IMR-90 (cell line): ENCODE measurements at regions not wholly inside any gene's neighbourhood (a gene's known extent, or its start where the extent isn't known, plus 50 kb on each side); places are given as distances from the start of the nearest gene placed in this dataset.

Experiments used
- ATAC-seq: fragments of 200-7000 bp; cut with Tn5 transposase; 2 replicates; pipeline ENCODE4 v1.9.1; 2020; ENCODE audit warnings: low read depth, mild to moderate bottlenecking, moderate library complexity
- BruUV-seq: library from RNA; stranded (reverse); fragments of 400-500 nt; replicated peaks from 2 replicates; lab custom pipeline; 2021; lab: Mats Ljungman, UMichigan
- CTCF ChIA-PET: fragments of 300-600 bp; formaldehyde crosslinking; extraction: SDS; loops from one replicate; lab custom pipeline; 2021; ENCODE audit warnings: antibody characterized with exemption; lab: Yijun Ruan, JAX
- POLR2A ChIA-PET: fragments of 300-600 bp; sonication (Branson Sonifier 250); formaldehyde crosslinking; loops from one replicate; lab custom pipeline; 2022; ENCODE audit warnings: antibody characterized with exemption; ENCODE audit not compliant: unreplicated experiment; lab: Charles Lee
- DNase-seq: peaks from one replicate; pipeline ENCODE4 v3.0.0; 2013
- H2AFZ ChIP-seq: replicated peaks from 2 replicates; pipeline ENCODE3; 2013; ENCODE audit warnings: low read length, mild to moderate bottlenecking; ENCODE audit not compliant: poor library complexity
- H2AK5ac ChIP-seq: 2 replicates; pipeline ENCODE4 v1.6.1; 2013; ENCODE audit warnings: low read depth, low read length, inconsistent platforms
- H2AK9ac ChIP-seq: replicated peaks from 2 replicates; pipeline ENCODE3; 2013; ENCODE audit warnings: mild to moderate bottlenecking, low read depth, low read length, moderate library complexity; ENCODE audit not compliant: poor library complexity
- H2BK120ac ChIP-seq: 2 replicates; pipeline ENCODE4 v1.6.1; 2013; ENCODE audit warnings: low read depth, low read length, inconsistent platforms
- H2BK15ac ChIP-seq: 3 replicates; pipeline ENCODE4 v1.6.1; 2013; ENCODE audit warnings: low read depth, low read length, inconsistent platforms
- H2BK20ac ChIP-seq: 2 replicates; pipeline ENCODE4 v1.6.1; 2013; ENCODE audit warnings: low read depth, mild to moderate bottlenecking, inconsistent platforms, low read length, moderate library complexity
- H2BK5ac ChIP-seq: 2 replicates; pipeline ENCODE4 v1.6.1; 2013; ENCODE audit warnings: mild to moderate bottlenecking, low read depth, low read length, inconsistent platforms; ENCODE audit not compliant: poor library complexity, severe bottlenecking
- H3K14ac ChIP-seq: replicated peaks from 2 replicates; pipeline ENCODE4 v1.6.1; 2013; ENCODE audit warnings: low read depth, low read length, inconsistent platforms
- H3K18ac ChIP-seq: 2 replicates; pipeline ENCODE4 v1.6.1; 2013; ENCODE audit warnings: low read depth, low read length, control low read depth
- H3K23ac ChIP-seq: 2 replicates; pipeline ENCODE4 v1.6.1; 2013; ENCODE audit warnings: low read depth, low read length, inconsistent platforms
- H3K27ac ChIP-seq: 2 replicates; pipeline ENCODE4 v1.5.1; 2013; ENCODE audit warnings: mild to moderate bottlenecking, control low read depth, low read length; ENCODE audit not compliant: insufficient read depth
- H3K27me3 ChIP-seq: 2 replicates; pipeline ENCODE4 v1.6.1; 2013; ENCODE audit warnings: low read length; ENCODE audit not compliant: control insufficient read depth, insufficient read depth
- H3K36me3 ChIP-seq: 2 replicates; pipeline ENCODE4 v1.6.1; 2013; ENCODE audit warnings: low read length, mixed read lengths; ENCODE audit not compliant: control insufficient read depth, insufficient read depth
- H3K4ac ChIP-seq: 2 replicates; pipeline ENCODE4 v1.6.1; 2013; ENCODE audit warnings: low read depth, low read length, inconsistent platforms
- H3K4me1 ChIP-seq: 2 replicates; pipeline ENCODE4 v1.6.1; 2013; ENCODE audit warnings: low read length, mixed read lengths; ENCODE audit not compliant: control insufficient read depth, insufficient read depth
- H3K4me2 ChIP-seq: 2 replicates; pipeline ENCODE4 v1.6.1; 2013; ENCODE audit warnings: low read depth, mild to moderate bottlenecking, control low read depth, low read length, moderate library complexity
- H3K4me3 ChIP-seq: 2 replicates; pipeline ENCODE4 v1.5.1; 2013; ENCODE audit warnings: low read depth, mild to moderate bottlenecking, control low read depth, low read length, moderate library complexity; ENCODE audit not compliant: insufficient read depth
- H3K56ac ChIP-seq: 2 replicates; pipeline ENCODE4 v1.6.1; 2013; ENCODE audit warnings: low read length, inconsistent platforms; ENCODE audit not compliant: insufficient read depth; ENCODE audit errors: extremely low read depth
- H3K79me1 ChIP-seq, 2 experiments: 2 replicates each; pipeline ENCODE4 v1.6.1; 2013; ENCODE audit warnings: low read length in 2 of 2, inconsistent platforms in 1 of 2, low read depth in 1 of 2
- H3K9ac ChIP-seq: 2 replicates; pipeline ENCODE4 v1.6.1; 2013; ENCODE audit warnings: low read depth, low read length, control low read depth
- H3K9me1 ChIP-seq: 2 replicates; pipeline ENCODE4 v1.6.1; 2013; ENCODE audit warnings: low read length, inconsistent platforms; ENCODE audit not compliant: insufficient read depth
- H3K9me3 ChIP-seq: 2 replicates; pipeline ENCODE4 v1.6.1; 2013; ENCODE audit warnings: low read length; ENCODE audit not compliant: control insufficient read depth, insufficient read depth
- H4K20me1 ChIP-seq: 2 replicates; pipeline ENCODE4 v1.6.1; 2013; ENCODE audit warnings: low read length, inconsistent platforms; ENCODE audit not compliant: insufficient read depth
- H4K5ac ChIP-seq: 2 replicates; pipeline ENCODE4 v1.6.1; 2013; ENCODE audit warnings: mild to moderate bottlenecking, low read depth, low read length, control low read depth
- H4K8ac ChIP-seq, 2 experiments: 2 replicates each; pipeline ENCODE4 v1.6.1; 2013; ENCODE audit warnings: low read depth in 2 of 2, low read length in 2 of 2, control low read depth in 1 of 2, inconsistent platforms in 1 of 2
- H4K91ac ChIP-seq: 2 replicates; pipeline ENCODE4 v1.6.1; 2013; ENCODE audit warnings: low read depth, low read length, inconsistent platforms; ENCODE audit not compliant: insufficient read depth
- CHD1 ChIP-seq: IDR thresholded peaks from 2 replicates; pipeline ENCODE4 v1.6.1; 2012; ENCODE audit warnings: low read depth, low read length, improper control_type of control experiment
- RAD21 ChIP-seq: IDR thresholded peaks from 2 replicates; pipeline ENCODE4 v1.6.1; 2012; ENCODE audit warnings: low read length, improper control_type of control experiment
- WGBS, 2 experiments: methylation state at CpG; one replicate each; pipeline versions ENCODE4 v1.1.5 to v1.1.7; 2013; ENCODE audit warnings: missing lambda C conversion rate in 2 of 2; ENCODE audit not compliant: insufficient read length in 1 of 2; ENCODE audit errors: extremely low coverage in 2 of 2; 5-methylcytosine and 5-hydroxymethylcytosine counted together
- dilution Hi-C: fragments of 300-500 bp; cut with HindIII; formaldehyde crosslinking; loops from one replicate; pipeline ENCODE4 v1.14.3; 2018; ENCODE audit warnings: low sequenced_read_pairs; ENCODE audit not compliant: unreplicated experiment
- in situ Hi-C: fragments of 300-500 bp; cut with MboI; formaldehyde crosslinking; loops from 3 replicates; pipeline ENCODE4 v1.14.3; 2019; ENCODE audit warnings: low sequenced_read_pairs, inconsistent platforms, mixed read lengths
- intact Hi-C: fragments of 100-400 bp; cut with micrococcal nuclease; formaldehyde crosslinking; loops from 2 replicates; pipeline ENCODE4 v1.10.0; 2022

- no peak overlapping the region for H3K18ac ChIP-seq
- intact Hi-C loops = no loop called here
- H3K9me3 ChIP-seq = no peaks in the 10 kb centered on the region
- H3K79me1 ChIP-seq = no peaks in the 10 kb centered on the region
- TF ChIP-seq CHD1 (no peak), RAD21 (no peak)
- H2AK9ac ChIP-seq = no peak overlapping the region
- H3K23ac ChIP-seq = no peak overlapping the region
- no peak overlapping the region for H3K4me3 ChIP-seq
- no peak overlapping the region for H2BK5ac ChIP-seq
- ChIA-PET CTCF (no interaction called here), POLR2A (no interaction called here)
- H3K27ac ChIP-seq = no peak overlapping the region
- H2BK15ac ChIP-seq = no peak overlapping the region
- H3K56ac ChIP-seq = no peak overlapping the region
- no peak overlapping the region for H2BK20ac ChIP-seq
- H3K4me2 ChIP-seq = no peak overlapping the region
- H4K91ac ChIP-seq = no peak overlapping the region
- H3K4ac ChIP-seq = no peak overlapping the region
- no TSS peak for BruUV-seq
- H3K27me3 ChIP-seq = no peaks in the 10 kb centered on the region
- no peak overlapping the region for H3K9ac ChIP-seq
- no peaks in the 10 kb centered on the region for H3K36me3 ChIP-seq
- H4K8ac ChIP-seq = no peak overlapping the region
- no peak overlapping the region for H2BK120ac ChIP-seq
- dilution Hi-C loops = no loop called here
- no peak overlapping the region for H2AK5ac ChIP-seq
- no peaks in the 10 kb centered on the region for H4K20me1 ChIP-seq
- WGBS, 2 experiments = no CpG with 5 or more reads among the region's 4 CpGs
- ATAC-seq = no peak
- in situ Hi-C loops = no loop called here
- no peaks in the 10 kb centered on the region for H3K9me1 ChIP-seq
- no peak overlapping the region for H3K14ac ChIP-seq
- no peak overlapping the region for H4K5ac ChIP-seq
- H3K4me1 ChIP-seq = no peaks in the 10 kb centered on the region
- no peak for DNase-seq
- no peak overlapping the region for H2AFZ ChIP-seq
These were observed 204.2 kb downstream of the EN1 start for GRCh38 chr2:118643294-118643693.
